ENCODE measurements at regions not wholly inside any gene's neighbourhood (a gene's known extent, or its start where the extent isn't known, plus 50 kb on each side); places are given as distances from the start of the nearest gene placed in this dataset.

DNA sequence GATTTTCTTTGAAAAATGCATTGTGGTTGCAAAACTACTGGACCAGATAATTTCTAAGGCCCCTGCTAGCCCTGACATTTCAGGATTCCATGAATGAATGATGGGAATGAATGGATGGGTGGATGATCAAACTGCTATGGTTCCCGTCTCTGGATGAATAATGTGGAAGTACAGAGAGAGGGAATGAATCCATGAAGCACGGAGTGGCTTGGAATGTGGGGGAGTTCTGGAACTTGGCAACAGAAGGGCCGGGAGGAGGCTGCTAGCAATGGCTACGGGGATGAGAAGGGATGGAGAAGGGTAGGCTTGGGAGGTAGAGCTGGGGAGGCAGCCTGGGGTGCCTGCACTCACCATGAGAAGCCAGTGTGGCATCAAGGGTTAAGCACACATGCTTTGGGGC is 84.8 kb downstream of the NCR2 start:
- TF ChIP-seq, protein P1, sequence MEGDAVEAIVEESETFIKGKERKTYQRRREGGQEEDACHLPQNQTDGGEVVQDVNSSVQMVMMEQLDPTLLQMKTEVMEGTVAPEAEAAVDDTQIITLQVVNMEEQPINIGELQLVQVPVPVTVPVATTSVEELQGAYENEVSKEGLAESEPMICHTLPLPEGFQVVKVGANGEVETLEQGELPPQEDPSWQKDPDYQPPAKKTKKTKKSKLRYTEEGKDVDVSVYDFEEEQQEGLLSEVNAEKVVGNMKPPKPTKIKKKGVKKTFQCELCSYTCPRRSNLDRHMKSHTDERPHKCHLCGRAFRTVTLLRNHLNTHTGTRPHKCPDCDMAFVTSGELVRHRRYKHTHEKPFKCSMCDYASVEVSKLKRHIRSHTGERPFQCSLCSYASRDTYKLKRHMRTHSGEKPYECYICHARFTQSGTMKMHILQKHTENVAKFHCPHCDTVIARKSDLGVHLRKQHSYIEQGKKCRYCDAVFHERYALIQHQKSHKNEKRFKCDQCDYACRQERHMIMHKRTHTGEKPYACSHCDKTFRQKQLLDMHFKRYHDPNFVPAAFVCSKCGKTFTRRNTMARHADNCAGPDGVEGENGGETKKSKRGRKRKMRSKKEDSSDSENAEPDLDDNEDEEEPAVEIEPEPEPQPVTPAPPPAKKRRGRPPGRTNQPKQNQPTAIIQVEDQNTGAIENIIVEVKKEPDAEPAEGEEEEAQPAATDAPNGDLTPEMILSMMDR (IDR thresholded peaks at IDR 0.05; ENCODE audit: low read depth, low read length): no peak
- Histone ChIP-seq H3K27me3 (peaks cover 52% of the 10 kb centered on the region), H3K9me3 (no peaks in the 10 kb centered on the region), H3K4me3 (ENCODE audit: low read depth, low read length) (no peak overlapping the region), H3K36me3 (no peaks in the 10 kb centered on the region), H3K4me1 (no peaks in the 10 kb centered on the region)
- DNase-seq: no peak

DNA sequence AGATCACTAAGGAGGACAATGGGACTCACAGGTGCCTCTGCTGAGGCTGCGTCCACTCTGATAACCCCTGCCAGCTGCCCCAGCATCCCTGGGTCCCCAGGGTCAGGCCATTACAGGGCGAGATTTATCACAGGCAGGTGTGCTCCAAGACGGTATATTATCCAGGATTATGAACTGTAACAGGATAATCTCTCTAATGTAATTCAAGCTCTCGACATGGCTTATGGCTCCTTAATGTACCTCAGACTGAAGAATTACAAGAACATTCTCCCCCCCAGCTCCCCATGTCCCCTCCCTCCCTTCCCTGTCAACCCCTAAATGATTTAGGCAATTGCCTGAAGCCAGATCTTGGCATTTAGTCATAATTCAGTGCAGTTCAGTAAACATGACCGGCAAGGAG is 86.8 kb downstream of the NCR2 start:
- Histone ChIP-seq H3K4me1 (no peaks in the 10 kb centered on the region), H3K36me3 (no peaks in the 10 kb centered on the region), H3K27me3 (peaks cover 52% of the 10 kb centered on the region), H3K9me3 (no peaks in the 10 kb centered on the region), H3K4me3 (ENCODE audit: low read depth, low read length) (no peak overlapping the region)
- TF ChIP-seq, protein P1 (IDR thresholded peaks at IDR 0.05; ENCODE audit: low read depth, low read length): no peak
- DNase-seq: no peak

DNA sequence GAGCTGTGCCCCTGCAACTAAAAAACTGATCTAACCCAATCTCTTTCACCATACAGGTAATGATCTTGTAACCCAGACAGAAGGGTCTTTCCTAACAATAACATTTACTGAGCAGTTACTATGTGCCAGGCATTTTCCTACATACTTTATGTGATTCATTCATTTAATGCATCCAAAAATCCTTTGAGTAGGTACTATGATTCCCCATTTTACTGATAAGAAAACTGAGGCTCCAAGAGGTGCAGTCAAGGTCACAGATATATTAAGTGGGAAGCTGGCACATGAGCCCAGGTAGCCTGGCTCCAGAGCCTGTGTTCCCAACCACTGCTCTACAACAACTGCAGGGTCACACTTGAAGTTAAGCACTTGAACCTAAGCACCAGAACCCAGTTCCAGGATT is 87.6 kb downstream of the NCR2 start:
- TF ChIP-seq, protein P1 (IDR thresholded peaks at IDR 0.05; ENCODE audit: low read depth, low read length): no peak
- no peaks in the 10 kb centered on the region for H3K36me3 ChIP-seq
- H3K4me1 ChIP-seq: no peaks in the 10 kb centered on the region
- peaks cover 52% of the 10 kb centered on the region for H3K27me3 ChIP-seq
- H3K9me3 ChIP-seq: no peaks in the 10 kb centered on the region
- no peak overlapping the region for H3K4me3 ChIP-seq (ENCODE audit: low read depth, low read length)
- no peak for DNase-seq

DNA sequence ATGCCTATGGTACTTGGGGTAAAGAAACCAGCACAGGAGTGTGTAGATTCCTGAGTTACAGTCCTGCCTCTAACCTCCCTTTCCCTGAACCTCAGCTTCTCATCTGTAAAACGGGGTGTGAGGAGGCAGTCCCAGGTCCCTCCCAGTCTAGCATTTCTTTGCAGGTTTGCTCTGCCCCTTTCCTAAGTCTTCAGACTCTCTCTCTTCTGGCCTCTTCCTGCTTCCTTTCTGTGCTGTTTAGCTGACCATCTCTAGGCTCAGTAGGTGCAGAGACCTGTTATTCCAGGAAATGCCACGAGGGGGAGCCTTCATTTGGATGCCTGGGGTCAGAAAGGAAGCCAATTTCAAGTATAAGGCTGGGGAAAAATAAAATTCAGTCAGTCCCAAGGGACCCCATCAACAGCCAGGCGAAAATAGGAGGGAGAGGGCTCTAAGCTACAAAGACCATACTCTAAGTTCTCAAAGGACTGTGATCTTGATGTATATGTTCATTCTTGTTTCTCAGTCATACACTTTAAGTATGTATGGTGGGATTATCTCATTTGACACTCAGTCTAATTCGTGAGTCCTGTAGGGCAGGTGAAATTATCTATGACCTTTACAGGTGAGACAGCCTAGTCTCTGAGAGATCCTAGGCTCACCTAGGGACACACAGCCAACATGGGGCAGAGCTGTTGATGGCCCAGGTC is 89.1 kb downstream of the NCR2 start:
- TF ChIP-seq, protein P1 (IDR thresholded peaks at IDR 0.05; ENCODE audit: low read depth, low read length): peak; percentile 88
- Histone ChIP-seq H3K4me1 (no peaks in the 10 kb centered on the region), H3K4me3 (ENCODE audit: low read depth, low read length) (no peak overlapping the region), H3K9me3 (no peaks in the 10 kb centered on the region), H3K36me3 (no peaks in the 10 kb centered on the region), H3K27me3 (peaks cover 58% of the 10 kb centered on the region)
- DNase-seq: peak; percentile 75

DNA sequence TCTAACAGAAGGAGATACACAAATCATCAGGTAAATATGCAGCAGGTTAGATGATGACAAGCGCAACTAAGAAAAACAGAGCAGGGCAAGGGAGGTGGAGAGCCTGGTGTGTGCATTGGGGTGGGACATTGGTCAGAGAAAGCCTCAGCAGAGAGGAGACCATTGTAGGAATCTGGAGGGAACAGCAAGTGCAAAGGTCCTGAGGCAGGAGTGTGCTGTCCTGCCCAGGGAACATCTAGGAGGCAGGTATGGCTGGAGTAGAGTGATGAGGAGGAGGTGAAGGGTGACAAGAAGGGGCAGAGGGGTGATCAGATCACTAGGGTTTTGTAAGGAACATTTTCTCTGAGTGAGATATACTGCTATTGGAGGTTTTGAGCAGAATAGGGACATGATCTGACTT is 90.1 kb downstream of the NCR2 start:
- Histone ChIP-seq H3K4me1 (no peaks in the 10 kb centered on the region), H3K27me3 (peaks cover 68% of the 10 kb centered on the region), H3K36me3 (no peaks in the 10 kb centered on the region), H3K4me3 (ENCODE audit: low read depth, low read length) (no peak overlapping the region), H3K9me3 (no peaks in the 10 kb centered on the region)
- DNase-seq: no peak
- TF ChIP-seq, protein P1 (IDR thresholded peaks at IDR 0.05; ENCODE audit: low read depth, low read length): no peak

DNA sequence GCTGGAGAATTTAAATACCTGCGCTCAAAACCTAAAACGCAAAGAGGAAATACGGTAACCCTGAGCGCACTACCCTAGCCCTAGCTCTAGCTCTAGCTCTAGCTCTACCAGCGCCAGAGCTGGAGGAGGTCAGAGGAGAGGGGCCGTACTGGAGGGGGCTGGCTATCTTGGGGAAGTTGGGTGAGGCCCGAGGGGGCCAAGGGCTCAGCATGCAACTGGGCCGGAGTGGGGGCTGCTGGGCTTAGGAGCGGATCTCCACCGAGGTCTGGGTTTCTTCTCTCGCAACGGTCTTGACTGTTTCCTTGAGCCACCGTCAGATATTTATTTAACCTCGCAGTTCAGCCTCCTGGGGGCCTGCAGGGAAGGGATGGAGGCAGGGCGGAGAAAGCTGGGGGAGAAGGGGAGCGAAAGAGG is 91.0 kb downstream of the NCR2 start:
- Histone ChIP-seq H3K4me1 (no peaks in the 10 kb centered on the region), H3K4me3 (ENCODE audit: low read depth, low read length) (no peak overlapping the region), H3K9me3 (no peaks in the 10 kb centered on the region), H3K27me3 (peaks cover 71% of the 10 kb centered on the region), H3K36me3 (no peaks in the 10 kb centered on the region)
- TF ChIP-seq, protein P1 (IDR thresholded peaks at IDR 0.05; ENCODE audit: low read depth, low read length): no peak
- no peak for DNase-seq

Measured in BE2C (cell line).